PFSK-1 (cell line): ENCODE measurements at regions not wholly inside any gene's neighbourhood (a gene's known extent, or its start where the extent isn't known, plus 50 kb on each side); places are given as distances from the start of the nearest gene placed in this dataset.

Source experiments
- FOXP2 ChIP-seq: optimal IDR thresholded peaks from 2 replicates; pipeline ENCODE3; 2011; ENCODE audit warnings: borderline replicate concordance, control low read depth, inconsistent platforms; ENCODE audit not compliant: insufficient read depth; ENCODE audit errors: extremely low read length, extremely low read depth
- POLR2AphosphoS5 ChIP-seq: IDR thresholded peaks from 2 replicates; pipeline ENCODE4 v1.6.1; 2012; ENCODE audit warnings: low read depth, mild to moderate bottlenecking, control low read depth, low read length, moderate library complexity
- SIN3A ChIP-seq: IDR thresholded peaks from 2 replicates; pipeline ENCODE4 v1.6.1; 2012; ENCODE audit warnings: mild to moderate bottlenecking, low read length, moderate library complexity, borderline replicate concordance; ENCODE audit not compliant: insufficient read depth
- TAF1 ChIP-seq: IDR thresholded peaks from 2 replicates; pipeline ENCODE4 v1.6.1; 2012; ENCODE audit warnings: low read length, control low read depth, borderline replicate concordance; ENCODE audit not compliant: insufficient read depth
- TF ChIP-seq, protein P1 (sequence below), 2 experiments: IDR thresholded peaks; 2 replicates each; pipeline versions ENCODE4 v1.6.1 to v1.8.0; 2011 to 2012; ENCODE audit warnings: low read depth in 2 of 2, low read length in 2 of 2, control low read depth in 1 of 2, inconsistent platforms in 1 of 2, mild to moderate bottlenecking in 1 of 2, moderate library complexity in 1 of 2; ENCODE audit not compliant: insufficient read depth in 1 of 2

DNA sequence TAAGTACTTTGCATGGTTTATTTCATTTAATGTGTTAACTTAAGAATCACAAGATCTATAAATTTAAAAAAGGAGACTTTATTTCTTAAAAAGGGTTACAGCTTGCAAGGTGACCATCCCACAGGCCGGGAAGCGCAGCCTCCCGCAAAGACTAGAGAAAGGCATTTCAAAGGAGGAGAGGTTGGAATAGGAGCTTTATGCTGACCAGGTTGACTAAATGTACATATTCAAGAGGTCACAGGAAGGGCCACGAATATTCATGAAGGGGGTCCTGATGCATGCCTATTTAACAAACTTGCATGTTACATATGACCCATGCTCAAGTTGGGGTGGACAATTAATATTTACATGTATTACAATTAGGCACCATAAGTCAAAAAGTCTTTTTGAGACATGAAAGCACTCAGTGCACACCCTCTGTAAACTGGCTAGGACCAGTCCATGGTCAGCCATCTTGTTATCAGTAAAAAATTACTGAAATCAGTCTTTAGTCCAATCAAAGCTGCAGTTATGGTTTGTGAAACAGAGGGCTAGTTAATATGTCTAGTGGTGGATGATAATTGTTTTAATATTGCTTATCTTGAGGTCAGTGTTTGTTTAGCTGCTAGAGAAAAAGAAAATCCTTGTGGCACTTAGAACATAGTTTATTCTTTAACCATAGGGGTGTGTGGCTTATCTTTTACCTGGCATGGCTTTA, 169.3 kb downstream of the KCNE4 start:
- no peak for TF ChIP-seq FOXP2
- no peak for TF ChIP-seq SIN3A

DNA sequence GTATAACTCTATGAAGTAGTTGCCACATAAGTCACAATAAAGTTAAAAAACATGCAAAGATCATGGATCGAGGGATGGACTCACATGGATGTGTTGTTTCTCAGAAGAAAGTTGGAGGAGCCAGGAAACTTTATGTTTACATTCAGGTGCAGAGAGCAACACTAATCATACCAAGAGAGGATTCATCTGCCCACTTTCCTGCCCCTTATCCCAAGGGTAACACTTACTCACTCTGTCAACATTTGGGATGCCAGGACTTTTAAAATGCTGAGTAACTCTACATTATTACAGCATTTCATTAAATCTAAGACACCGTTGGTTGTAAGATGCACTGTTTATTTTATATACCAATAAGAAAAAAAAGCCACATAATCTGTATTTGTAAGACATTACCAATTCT, 170.4 kb downstream of the KCNE4 start:
- no peak for TF ChIP-seq TAF1
- TF ChIP-seq, protein P1, sequence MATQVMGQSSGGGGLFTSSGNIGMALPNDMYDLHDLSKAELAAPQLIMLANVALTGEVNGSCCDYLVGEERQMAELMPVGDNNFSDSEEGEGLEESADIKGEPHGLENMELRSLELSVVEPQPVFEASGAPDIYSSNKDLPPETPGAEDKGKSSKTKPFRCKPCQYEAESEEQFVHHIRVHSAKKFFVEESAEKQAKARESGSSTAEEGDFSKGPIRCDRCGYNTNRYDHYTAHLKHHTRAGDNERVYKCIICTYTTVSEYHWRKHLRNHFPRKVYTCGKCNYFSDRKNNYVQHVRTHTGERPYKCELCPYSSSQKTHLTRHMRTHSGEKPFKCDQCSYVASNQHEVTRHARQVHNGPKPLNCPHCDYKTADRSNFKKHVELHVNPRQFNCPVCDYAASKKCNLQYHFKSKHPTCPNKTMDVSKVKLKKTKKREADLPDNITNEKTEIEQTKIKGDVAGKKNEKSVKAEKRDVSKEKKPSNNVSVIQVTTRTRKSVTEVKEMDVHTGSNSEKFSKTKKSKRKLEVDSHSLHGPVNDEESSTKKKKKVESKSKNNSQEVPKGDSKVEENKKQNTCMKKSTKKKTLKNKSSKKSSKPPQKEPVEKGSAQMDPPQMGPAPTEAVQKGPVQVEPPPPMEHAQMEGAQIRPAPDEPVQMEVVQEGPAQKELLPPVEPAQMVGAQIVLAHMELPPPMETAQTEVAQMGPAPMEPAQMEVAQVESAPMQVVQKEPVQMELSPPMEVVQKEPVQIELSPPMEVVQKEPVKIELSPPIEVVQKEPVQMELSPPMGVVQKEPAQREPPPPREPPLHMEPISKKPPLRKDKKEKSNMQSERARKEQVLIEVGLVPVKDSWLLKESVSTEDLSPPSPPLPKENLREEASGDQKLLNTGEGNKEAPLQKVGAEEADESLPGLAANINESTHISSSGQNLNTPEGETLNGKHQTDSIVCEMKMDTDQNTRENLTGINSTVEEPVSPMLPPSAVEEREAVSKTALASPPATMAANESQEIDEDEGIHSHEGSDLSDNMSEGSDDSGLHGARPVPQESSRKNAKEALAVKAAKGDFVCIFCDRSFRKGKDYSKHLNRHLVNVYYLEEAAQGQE (IDR thresholded peaks at IDR 0.05; ENCODE audit: insufficient read depth in 1 of 2, low read depth in 2 of 2, low read length in 2 of 2) = no peak
- no peak for TF ChIP-seq FOXP2
- TF ChIP-seq SIN3A = no peak
- no peak for TF ChIP-seq POLR2AphosphoS5

DNA sequence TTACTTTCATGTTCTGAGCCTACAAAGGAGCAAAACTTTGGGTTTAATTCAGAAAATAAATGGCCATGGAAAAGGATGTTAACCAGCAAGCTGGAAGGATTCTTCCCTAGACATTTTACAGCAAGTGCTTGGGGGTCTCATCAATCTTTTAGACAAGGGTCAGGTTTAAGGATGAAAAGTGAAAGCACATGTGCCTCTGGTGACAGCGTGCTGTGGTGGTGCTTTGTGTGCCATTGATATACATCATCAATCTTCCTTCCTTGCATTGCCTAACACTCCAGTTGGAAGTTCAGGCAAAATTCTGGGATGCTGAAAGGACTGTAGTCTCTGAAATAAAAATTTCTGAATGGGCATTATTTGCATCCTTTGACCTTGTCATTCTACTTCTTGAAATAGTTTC, 171.2 kb downstream of the KCNE4 start:
- TF ChIP-seq FOXP2 = no peak
- TF ChIP-seq, protein P1 (IDR thresholded peaks at IDR 0.05; ENCODE audit: insufficient read depth in 1 of 2, low read depth in 2 of 2, low read length in 2 of 2) = no peak
- no peak for TF ChIP-seq SIN3A
- no peak for TF ChIP-seq POLR2AphosphoS5
- no peak for TF ChIP-seq TAF1

DNA sequence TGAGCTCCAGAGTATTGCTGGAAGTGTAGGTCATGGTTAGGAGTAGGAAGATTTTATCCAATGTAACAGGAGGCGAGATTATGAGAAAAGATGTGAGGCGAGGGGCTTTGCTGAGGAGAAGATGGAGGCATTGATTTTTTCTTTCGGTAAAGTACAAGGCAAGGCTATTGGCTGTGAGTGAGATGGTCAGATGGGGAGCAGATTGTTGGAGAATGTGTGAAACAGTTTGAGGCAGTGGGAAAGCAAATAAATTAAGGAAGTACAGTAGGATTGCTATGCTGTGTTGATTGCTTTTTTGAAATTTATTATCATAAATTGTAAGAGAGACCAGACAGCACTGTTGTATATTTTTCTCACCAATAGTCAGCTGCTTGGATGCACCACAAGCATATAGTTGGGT, 173.3 kb downstream of the KCNE4 start:
- TF ChIP-seq TAF1 (no peak), POLR2AphosphoS5 (no peak), FOXP2 (no peak), SIN3A (no peak)
- TF ChIP-seq, protein P1 (IDR thresholded peaks at IDR 0.05; ENCODE audit: insufficient read depth in 1 of 2, low read depth in 2 of 2, low read length in 2 of 2) = no peak

DNA sequence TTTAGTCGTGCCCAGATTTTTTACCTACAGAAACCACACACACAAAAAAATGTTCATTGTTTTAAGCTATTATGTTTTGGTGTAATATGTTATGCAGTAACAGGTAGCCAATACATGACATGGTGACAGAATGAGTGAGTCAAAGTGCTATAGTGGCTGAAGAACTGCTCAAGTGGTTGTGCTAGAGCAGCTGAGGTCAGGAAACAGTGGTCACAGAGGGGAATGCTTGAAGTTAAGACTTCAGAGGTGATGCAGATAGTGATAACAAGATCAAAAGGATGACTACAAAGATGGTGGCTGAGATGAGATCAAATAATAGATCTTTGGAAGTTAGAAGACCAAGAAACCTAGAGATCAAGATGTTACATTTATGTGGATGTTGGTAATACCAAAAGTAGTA, 174.3 kb downstream of the KCNE4 start:
- TF ChIP-seq FOXP2 = no peak
- TF ChIP-seq POLR2AphosphoS5 = no peak
- no peak for TF ChIP-seq SIN3A
- TF ChIP-seq, protein P1 (IDR thresholded peaks at IDR 0.05; ENCODE audit: insufficient read depth in 1 of 2, low read depth in 2 of 2, low read length in 2 of 2) = no peak
- TF ChIP-seq TAF1 = no peak
